Psoas muscle (tissue), 7 donors: ENCODE measurements at regions not wholly inside any gene's neighbourhood (a gene's known extent, or its start where the extent isn't known, plus 50 kb on each side); places are given as distances from the start of the nearest gene placed in this dataset.

Source experiments
- ATAC-seq, 4 donors: fragments of 200-7000 bp; cut with Tn5 transposase; one replicate each; pipeline ENCODE4 v1.9.1; 2020; ENCODE audit warnings: moderate library complexity in 3 of 4, mild to moderate bottlenecking in 2 of 4
- DNase-seq, 2 donors: peaks; one replicate each; pipeline ENCODE4 v3.0.0-alpha.2; 2020
- H3K27ac ChIP-seq: fragments of 200-600 bp; one replicate; pipeline ENCODE4 v1.8.0; 2022
- H3K27me3 ChIP-seq, 3 donors: fragments of 200-600 bp in 1 of 3; one replicate each; pipeline versions ENCODE4 v1.6.1 to v1.8.0; 2013 to 2022; ENCODE audit warnings: low read length in 2 of 3, mild to moderate bottlenecking in 2 of 3, moderate library complexity in 1 of 3; ENCODE audit not compliant: insufficient read depth in 3 of 3
- H3K36me3 ChIP-seq, 2 donors: fragments of 200-600 bp in 1 of 2; one replicate each; pipeline versions ENCODE4 v1.6.1 to v1.8.0; 2013 to 2022; ENCODE audit warnings: low read depth in 1 of 2, mild to moderate bottlenecking in 1 of 2, moderate library complexity in 1 of 2; ENCODE audit not compliant: insufficient read depth in 1 of 2
- H3K4me1 ChIP-seq: fragments of 200-600 bp; one replicate; pipeline ENCODE4 v1.8.0; 2022
- H3K4me3 ChIP-seq: fragments of 200-600 bp; one replicate; pipeline ENCODE4 v1.8.0; 2022; ENCODE audit warnings: mild to moderate bottlenecking
- H3K9me3 ChIP-seq: fragments of 200-600 bp; one replicate; pipeline ENCODE4 v1.8.0; 2022
- WGBS, 3 donors: extraction: QIAGEN DNeasy Blood & Tissue Kit; methylation state at CpG; one replicate each; pipeline versions ENCODE4 v1.1.6 to v1.1.7; 2013; 5-methylcytosine and 5-hydroxymethylcytosine counted together
- intact Hi-C, 2 donors: fragments of 100-400 bp; cut with DNase I; formaldehyde crosslinking; loops; one replicate each; pipeline versions ENCODE4 v1.11.0 to v1.14.2; 2022
- TF ChIP-seq, protein P1 (sequence below): fragments of 200-600 bp; IDR thresholded peaks from one replicate; pipeline ENCODE4 v1.8.0; 2022; ENCODE audit warnings: antibody characterized with exemption
- donor health status: healthy with polysubstance abuse.
- donor health status: DM: no; HTN: no; CAD: no; lungs with moderate emphysema.
- donor health status: Bipolar disorder and iron deficiency.
- donor health status: healthy.
- donor health status: DM: yes; HTN: yes; CAD: no.
- donor health status: DM: no; HTN: no; CAD: no.
- donor health status: DM: yes; HTN: yes; CAD: no.

DNA sequence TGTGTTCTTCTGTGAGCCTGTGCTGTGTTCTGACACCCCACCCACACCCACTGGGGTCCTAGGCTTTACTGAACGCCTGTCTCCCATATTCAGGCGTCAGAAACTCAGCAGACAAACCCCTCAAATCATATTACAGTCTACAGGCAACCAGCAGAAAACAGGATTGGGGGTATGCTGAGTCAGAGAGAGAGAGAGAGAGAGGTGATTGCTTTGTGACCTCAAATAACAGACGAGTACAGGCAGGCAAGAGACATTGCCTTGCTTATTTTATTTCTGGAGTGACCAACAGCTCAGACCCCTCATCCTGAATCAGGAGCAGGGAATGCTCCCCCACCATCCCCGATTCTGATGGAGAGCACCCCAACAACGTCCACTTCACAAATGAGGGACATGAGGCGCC, 473.9 kb downstream of the PMP22 start:
- H3K36me3 ChIP-seq: no peaks in the 10 kb centered on the region
- no peak for ATAC-seq
- no peaks in the 10 kb centered on the region for H3K4me1 ChIP-seq
- DNase-seq: no peak
- H3K27ac ChIP-seq: no peak overlapping the region
- WGBS, 3 donors: 58 to 71% (median 64%) methylated on average over 6 of the region's 6 CpGs
- no peaks in the 10 kb centered on the region for H3K9me3 ChIP-seq
- H3K4me3 ChIP-seq: no peak overlapping the region
- TF ChIP-seq, protein P1, sequence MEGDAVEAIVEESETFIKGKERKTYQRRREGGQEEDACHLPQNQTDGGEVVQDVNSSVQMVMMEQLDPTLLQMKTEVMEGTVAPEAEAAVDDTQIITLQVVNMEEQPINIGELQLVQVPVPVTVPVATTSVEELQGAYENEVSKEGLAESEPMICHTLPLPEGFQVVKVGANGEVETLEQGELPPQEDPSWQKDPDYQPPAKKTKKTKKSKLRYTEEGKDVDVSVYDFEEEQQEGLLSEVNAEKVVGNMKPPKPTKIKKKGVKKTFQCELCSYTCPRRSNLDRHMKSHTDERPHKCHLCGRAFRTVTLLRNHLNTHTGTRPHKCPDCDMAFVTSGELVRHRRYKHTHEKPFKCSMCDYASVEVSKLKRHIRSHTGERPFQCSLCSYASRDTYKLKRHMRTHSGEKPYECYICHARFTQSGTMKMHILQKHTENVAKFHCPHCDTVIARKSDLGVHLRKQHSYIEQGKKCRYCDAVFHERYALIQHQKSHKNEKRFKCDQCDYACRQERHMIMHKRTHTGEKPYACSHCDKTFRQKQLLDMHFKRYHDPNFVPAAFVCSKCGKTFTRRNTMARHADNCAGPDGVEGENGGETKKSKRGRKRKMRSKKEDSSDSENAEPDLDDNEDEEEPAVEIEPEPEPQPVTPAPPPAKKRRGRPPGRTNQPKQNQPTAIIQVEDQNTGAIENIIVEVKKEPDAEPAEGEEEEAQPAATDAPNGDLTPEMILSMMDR: no peak
- intact Hi-C loops: no loop called here
- H3K27me3 ChIP-seq: peaks cover 0 to 1% (median 0%) of the 10 kb centered on the region in 3 donors

DNA sequence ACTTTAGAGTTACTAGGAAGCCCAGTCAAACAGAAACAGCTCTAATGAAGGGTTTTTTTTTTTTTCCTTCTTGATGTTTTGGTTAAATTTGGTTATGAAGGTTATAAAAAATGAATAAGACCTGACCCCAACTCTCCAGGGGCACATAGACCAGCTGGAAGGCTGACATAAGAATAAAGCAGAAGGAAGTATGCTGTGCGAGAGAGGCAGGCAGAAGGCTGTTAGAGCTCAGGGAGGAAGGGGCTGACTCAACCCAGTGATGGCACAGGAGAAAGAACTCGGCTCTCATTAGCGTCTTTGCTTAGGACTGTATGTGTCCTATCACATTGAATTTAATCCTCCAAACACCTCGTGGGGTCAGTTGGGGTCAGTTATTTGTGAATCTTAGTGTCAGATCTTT, 474.6 kb downstream of the PMP22 start:
- ATAC-seq (no peak), DNase-seq (no peak)
- peaks cover 0 to 1% (median 0%) of the 10 kb centered on the region in 3 donors for H3K27me3 ChIP-seq

DNA sequence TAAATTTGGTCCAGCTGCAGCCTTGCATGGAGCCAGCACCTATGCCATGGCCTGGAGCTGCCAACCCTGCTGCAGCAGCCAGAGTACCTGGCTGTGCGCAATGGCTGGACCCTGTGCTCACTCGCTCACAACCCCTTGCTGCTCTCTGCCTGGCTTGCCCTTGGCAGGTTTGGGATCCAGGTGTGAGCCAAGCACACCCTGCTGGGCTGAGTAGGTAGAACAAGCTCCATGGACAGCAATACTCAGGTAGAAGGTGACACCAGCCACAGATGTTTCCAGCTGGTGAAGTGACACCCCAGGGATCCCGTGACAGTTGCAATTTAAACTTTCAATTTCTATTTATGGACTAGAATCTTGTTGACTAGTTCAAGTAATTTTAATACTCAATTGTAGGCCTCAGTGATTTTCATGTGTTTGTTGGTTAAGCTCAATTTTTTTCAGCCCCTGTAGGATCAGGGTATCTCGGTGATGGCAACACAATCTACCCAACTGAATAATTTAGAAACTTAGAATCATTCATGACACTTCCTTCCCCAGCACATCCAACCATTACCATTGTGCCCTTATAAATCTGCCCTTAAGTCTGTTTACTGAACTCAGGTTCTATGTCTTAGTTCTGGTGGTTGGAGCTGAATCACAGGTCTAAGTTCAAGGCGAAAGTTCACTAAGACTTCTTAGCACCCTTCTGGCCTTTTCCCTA, 480.0 kb downstream of the PMP22 start:
- no peak for DNase-seq
- Histone ChIP-seq H3K9me3 (no peaks in the 10 kb centered on the region), H3K27ac (no peak overlapping the region), H3K27me3 (no peaks in the 10 kb centered on the region), H3K36me3 (no peaks in the 10 kb centered on the region), H3K4me1 (no peaks in the 10 kb centered on the region), H3K4me3 (no peak overlapping the region)
- intact Hi-C loops: no loop called here
- TF ChIP-seq, protein P1: no peak
- no peak for ATAC-seq
- WGBS, 3 donors: 78 to 93% (median 88%) methylated on average over 5 of the region's 5 CpGs

More for the DNA sequence above, 474.6 kb downstream of the PMP22 start:
- intact Hi-C loops: no loop called here
- TF ChIP-seq, protein P1: no peak
- WGBS, 3 donors: 29 to 38% (median 35%) methylated on average over 4 of the region's 4 CpGs
- H3K4me1 ChIP-seq: no peaks in the 10 kb centered on the region
- H3K36me3 ChIP-seq: no peaks in the 10 kb centered on the region
- no peak overlapping the region for H3K27ac ChIP-seq
- H3K9me3 ChIP-seq: no peaks in the 10 kb centered on the region
- no peak overlapping the region for H3K4me3 ChIP-seq

DNA sequence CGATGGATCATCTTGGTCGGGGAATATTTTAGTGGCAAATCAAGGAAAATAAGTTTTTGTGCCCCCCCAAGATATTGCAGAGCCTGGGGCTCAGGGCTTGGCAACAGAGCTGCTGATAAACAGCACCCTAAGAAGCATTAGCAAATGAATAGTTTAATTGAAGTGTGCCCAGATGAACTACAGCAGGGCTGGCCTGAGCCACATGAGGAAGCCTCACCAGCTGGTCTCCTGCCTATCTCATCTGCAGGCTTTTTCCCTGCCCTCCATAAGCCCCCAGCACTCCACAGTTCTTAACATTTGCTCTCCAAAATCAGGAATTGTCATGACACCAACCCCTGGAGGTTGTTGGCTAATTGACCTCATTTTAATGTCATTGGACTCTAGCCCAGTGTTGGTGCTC, 480.2 kb downstream of the HS3ST3B1 start:
- no peaks in the 10 kb centered on the region for H3K36me3 ChIP-seq
- TF ChIP-seq, protein P1: no peak
- intact Hi-C loops: no loop called here
- no peaks in the 10 kb centered on the region for H3K27me3 ChIP-seq
- no peak overlapping the region for H3K4me3 ChIP-seq
- DNase-seq: no peak
- H3K27ac ChIP-seq: no peak overlapping the region
- 80 to 87% (median 86%) methylated on average over 2 of the region's 2 CpGs for WGBS, 3 donors
- ATAC-seq: no peak
- no peaks in the 10 kb centered on the region for H3K4me1 ChIP-seq
- no peaks in the 10 kb centered on the region for H3K9me3 ChIP-seq

DNA sequence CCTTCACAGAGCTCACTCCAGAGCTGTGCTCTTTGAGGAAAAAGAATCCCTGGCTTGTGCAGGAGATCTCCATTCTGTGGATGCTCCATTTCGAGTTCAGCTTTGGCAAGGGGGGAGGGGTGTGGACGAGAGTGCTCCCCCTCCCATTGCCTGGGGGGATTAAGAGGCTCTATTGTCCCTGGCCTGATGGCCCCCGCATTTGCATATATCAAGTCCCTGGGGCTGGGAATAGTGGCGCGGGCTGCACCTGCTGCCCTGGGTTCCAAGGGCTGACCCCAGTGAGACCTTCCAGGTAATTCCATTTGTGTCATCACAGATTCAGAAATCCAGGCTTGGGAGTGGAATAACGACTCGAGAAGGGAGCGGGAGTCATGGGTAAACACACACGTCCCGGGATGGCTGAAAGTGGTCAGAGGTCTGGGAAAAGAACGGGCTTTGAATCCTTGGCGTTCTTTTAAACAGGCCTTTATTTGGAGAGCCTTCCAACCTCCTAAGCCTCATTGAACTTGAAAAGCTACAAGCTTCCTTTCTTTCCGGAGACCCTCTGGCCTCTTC, 479.3 kb downstream of the HS3ST3B1 start:
- intact Hi-C loops: no loop called here
- Histone ChIP-seq H3K9me3 (no peaks in the 10 kb centered on the region), H3K4me1 (no peaks in the 10 kb centered on the region), H3K27ac (no peak overlapping the region), H3K36me3 (no peaks in the 10 kb centered on the region), H3K27me3 (no peaks in the 10 kb centered on the region), H3K4me3 (no peak overlapping the region)
- ATAC-seq (no peak), DNase-seq (no peak)
- TF ChIP-seq, protein P1: no peak
- WGBS, 3 donors: 61 to 69% (median 62%) methylated on average over 13 of the region's 13 CpGs
